Fibroblast of gingiva (primary cell): ENCODE measurements at regions not wholly inside any gene's neighbourhood (a gene's known extent, or its start where the extent isn't known, plus 50 kb on each side); places are given as distances from the start of the nearest gene placed in this dataset.

ENCODE experiments used
- DNase-seq: peaks from one replicate; pipeline ENCODE4 v3.0.0-alpha.2; 2011; ENCODE audit warnings: low read depth

GRCh38 chr1:216916890-216917438 is 193.7 kb upstream of the ESRRG start:
- DNase-seq, result no peak

GRCh38 chr1:216914974-216915373 is 191.7 kb upstream of the ESRRG start:
- DNase-seq, result no peak

- no peak for DNase-seq
Observed at GRCh38 chr1:216913976-216914375, 190.7 kb upstream of the ESRRG start.

- no peak for DNase-seq
Observed at GRCh38 chr1:216910081-216910840, 187.0 kb upstream of the ESRRG start.

- DNase-seq, result no peak
Observed at GRCh38 chr1:216908126-216908525, 184.9 kb upstream of the ESRRG start.

- no peak for DNase-seq
Observed at GRCh38 chr1:216907100-216907499, 183.9 kb upstream of the ESRRG start.

- DNase-seq, result no peak
Observed at GRCh38 chr1:216905781-216906180, 182.6 kb upstream of the ESRRG start.

GRCh38 chr1:216905137-216905536 is 181.9 kb upstream of the ESRRG start:
- no peak for DNase-seq

- DNase-seq, result no peak
Observed at GRCh38 chr1:216904471-216904870, 181.2 kb upstream of the ESRRG start.

- no peak for DNase-seq
Observed at GRCh38 chr1:216903382-216903740, 180.1 kb upstream of the ESRRG start.

GRCh38 chr1:216902669-216903381 is 179.6 kb upstream of the ESRRG start:
- DNase-seq, result no peak

GRCh38 chr1:216900116-216900620 is 176.9 kb upstream of the ESRRG start:
- DNase-seq, result no peak

GRCh38 chr1:216898801-216899200 is 175.6 kb upstream of the ESRRG start:
- DNase-seq, result no peak

- no peak for DNase-seq
Observed at GRCh38 chr1:216896146-216896545, 172.9 kb upstream of the ESRRG start.

- DNase-seq, result no peak
Observed at GRCh38 chr1:216894494-216894893, 171.3 kb upstream of the ESRRG start.

GRCh38 chr1:216892581-216893160 is 169.4 kb upstream of the ESRRG start:
- no peak for DNase-seq

- DNase-seq, result no peak
Observed at GRCh38 chr1:216890871-216891270, 167.6 kb upstream of the ESRRG start.

- DNase-seq, result no peak
Observed at GRCh38 chr1:216888731-216889130, 165.5 kb upstream of the ESRRG start.

GRCh38 chr1:216887032-216887431 is 163.8 kb upstream of the ESRRG start:
- no peak for DNase-seq

GRCh38 chr1:216884614-216885229 is 161.5 kb upstream of the ESRRG start:
- DNase-seq, result no peak

GRCh38 chr1:216883518-216883917 is 160.3 kb upstream of the ESRRG start:
- DNase-seq, result no peak

- no peak for DNase-seq
Observed at GRCh38 chr1:216881695-216882094, 158.5 kb upstream of the ESRRG start.
